Suppressor macrophage (primary cell): ENCODE measurements at regions not wholly inside any gene's neighbourhood (a gene's known extent, or its start where the extent isn't known, plus 50 kb on each side); places are given as distances from the start of the nearest gene placed in this dataset.
"Not testable (repeated sequence)": the region's sequence is repeated elsewhere in the genome, so short reads cannot be mapped to it uniquely, and the experiment has no call there.

ENCODE experiments used
- DNase-seq, 4 experiments: peaks; one replicate each; pipeline ENCODE4 v3.0.0-alpha.2; 2020 to 2022

GRCh38 chr16:6714510-6714909 lies 618.1 kb upstream of the RBFOX1 start:
- no peak for DNase-seq

DNA sequence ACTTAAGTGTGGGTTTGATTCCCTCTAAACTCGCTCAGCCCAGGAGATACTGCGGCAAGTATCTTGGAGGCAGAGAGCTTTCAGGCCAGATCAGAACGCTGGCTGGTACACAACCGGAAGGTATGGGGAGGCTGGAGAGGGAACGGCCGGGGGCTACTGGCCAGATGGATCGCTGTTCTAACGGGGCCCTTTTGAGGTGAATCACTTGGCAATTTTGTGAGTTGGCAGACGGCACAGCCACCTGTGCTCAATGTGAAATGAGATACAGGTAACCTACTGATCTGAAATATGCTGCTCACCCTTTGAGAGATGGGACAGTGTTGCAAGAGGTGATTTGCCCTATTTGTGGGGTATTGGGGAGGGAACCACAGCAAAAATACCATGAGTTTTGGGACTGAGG lies 622.9 kb upstream of the RBFOX1 start:
- DNase-seq = no peak

DNA sequence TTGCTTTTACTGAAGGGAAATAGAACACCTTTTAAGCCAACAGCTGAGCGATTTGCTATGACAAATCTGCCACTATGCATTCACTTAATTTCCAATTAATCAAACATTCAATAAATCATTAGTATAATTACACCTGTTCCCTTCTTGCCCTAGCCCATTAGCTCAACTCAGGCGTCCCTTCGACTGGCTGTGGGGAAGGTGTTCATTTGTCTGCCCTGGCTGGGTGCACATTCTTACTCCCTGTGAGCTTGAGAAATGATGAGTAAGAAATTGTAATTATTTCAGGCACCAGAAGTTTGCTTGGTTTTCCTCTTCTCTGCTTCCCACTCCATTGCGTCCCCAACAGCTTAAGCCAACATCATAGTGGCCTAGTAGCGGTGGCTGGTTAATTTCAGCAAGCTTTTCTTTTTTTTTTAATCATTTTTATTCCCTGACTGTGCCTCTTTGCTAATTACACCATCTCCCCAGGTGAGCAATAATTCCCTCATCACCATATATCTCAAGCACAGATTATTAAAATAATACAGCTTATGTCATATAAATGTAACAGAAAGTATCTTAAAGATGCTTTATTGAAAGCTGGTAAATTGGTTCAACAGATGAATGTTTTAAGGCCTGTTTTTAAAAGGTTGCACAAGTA lies 623.9 kb upstream of the RBFOX1 start:
- DNase-seq = no peak

DNA sequence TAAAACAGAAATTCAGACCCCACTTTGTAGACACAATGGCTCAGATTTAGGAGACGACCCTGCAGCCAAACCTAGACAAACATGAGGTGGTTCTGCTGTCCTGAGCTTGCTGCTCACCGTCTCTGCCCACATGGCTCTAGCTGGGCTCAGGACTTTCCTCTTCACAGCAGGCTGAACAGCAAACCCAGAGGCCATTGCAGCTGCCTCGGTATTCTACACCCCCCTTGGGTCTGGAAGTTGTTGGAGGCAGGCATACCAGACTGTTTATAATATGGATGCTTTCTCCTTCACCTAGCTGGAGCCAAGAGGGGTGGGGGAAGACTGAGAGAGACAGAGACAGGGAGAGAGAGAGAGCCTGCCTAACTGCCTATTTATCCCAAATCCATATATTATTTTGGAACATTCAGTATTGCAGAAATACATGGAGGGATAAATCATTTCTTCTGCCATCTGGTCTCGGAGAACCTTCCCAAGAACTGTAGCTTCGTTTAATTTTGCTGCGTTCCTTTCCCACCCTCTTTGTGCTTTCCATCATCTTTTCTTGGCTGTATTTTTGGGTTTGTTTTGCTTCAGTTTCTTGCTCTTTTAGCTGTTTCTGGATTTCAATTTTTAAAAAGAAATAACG lies 628.2 kb upstream of the RBFOX1 start:
- no peak for DNase-seq

- no peak for DNase-seq
These were observed 631.5 kb upstream of the RBFOX1 start for GRCh38 chr16:6701096-6701495.

GRCh38 chr16:6698548-6698947 lies 634.1 kb upstream of the RBFOX1 start:
- no peak for DNase-seq

DNA sequence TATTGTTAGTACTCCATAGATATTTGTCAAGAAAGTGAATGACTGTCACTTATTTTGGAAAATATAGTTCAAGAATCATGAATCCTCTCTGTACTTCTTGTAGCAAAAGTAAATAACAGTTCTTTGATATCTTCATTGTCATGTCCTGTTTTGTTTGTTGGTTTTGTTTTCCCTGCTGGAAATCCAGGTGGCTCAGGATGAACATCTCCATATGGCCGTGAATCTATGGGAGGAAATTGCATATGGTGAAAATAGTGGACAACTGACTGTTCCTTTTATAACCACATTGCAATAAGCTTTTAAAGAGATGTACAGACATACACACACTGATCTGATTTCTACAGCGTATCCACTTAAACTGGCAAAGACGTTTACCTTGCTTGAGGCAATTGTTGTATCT lies 637.0 kb upstream of the RBFOX1 start:
- DNase-seq = no peak

GRCh38 chr16:6694636-6695035 lies 638.0 kb upstream of the RBFOX1 start:
- no peak for DNase-seq

DNA sequence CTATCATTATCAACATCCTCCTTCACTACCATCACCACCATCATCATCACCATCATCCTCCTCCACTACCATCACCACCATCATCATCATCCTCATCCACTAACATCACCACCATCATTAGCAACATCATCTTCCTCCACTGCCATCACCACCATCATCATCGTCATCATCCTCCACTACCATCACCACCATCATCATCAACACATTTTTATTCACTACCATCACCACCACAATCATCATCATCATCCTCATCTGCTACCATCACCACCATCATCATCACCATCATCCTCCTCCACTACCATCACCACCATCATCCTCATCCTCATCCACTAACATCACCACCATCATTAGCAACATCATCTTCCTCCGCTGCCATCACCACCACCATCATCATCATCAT lies 639.2 kb upstream of the RBFOX1 start:
- not testable (repeated sequence) for DNase-seq

DNA sequence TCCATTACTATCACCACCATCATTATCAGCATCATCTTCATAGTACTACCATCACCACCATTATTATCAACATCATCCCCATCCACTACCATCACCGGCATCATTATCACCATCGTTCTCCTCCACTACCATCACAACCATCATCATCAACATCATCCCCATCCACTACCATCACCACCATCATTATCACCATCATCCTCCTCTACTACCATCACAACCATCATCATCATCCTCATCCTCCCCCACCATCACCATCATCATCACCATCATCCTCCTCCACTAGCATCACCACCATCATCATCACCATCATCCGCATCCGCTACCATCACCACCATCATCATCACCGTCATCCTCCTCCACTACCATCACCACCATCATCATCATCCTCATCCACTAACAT lies 639.8 kb upstream of the RBFOX1 start:
- DNase-seq = no peak

GRCh38 chr16:6690741-6691140 lies 641.9 kb upstream of the RBFOX1 start:
- no peak for DNase-seq

DNA sequence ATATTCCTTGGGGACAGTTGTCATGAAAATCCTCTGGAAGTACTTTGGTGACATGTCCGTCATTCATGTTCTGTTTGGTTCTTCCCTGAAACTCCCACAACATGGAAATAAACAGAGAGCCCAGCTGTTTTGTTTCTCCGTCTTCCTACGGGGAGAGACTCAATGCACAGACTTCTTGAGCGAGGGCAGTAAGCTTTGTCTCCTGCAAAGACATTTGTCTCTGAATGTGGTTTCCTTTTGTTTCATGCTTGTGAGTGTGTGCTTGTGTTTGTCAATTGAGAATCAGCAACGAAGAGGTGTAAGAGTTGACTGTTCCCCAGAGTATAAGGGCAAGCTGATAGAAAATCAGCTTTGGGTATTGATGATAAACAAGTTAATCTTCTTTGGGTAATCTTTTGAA lies 643.0 kb upstream of the RBFOX1 start:
- DNase-seq = no peak

DNA sequence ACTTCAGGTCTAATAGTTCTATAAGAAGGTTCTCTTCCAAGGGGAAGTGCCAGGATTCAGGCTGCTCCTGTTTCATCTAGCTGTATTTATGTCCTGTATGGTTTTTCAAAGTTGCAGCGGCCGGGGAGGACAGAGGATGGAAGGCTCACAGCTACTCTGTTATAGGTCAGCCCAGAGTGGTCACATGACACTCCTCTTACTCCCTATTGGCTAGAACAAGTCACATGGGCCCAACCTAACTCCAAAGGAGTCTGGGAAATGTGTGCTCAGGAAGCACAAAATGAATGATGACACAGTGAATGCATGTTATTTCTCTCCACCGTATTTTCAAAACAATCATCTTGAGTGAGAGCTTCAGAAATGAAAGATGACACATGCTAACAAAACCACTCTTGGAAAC lies 645.1 kb upstream of the RBFOX1 start:
- DNase-seq = no peak

DNA sequence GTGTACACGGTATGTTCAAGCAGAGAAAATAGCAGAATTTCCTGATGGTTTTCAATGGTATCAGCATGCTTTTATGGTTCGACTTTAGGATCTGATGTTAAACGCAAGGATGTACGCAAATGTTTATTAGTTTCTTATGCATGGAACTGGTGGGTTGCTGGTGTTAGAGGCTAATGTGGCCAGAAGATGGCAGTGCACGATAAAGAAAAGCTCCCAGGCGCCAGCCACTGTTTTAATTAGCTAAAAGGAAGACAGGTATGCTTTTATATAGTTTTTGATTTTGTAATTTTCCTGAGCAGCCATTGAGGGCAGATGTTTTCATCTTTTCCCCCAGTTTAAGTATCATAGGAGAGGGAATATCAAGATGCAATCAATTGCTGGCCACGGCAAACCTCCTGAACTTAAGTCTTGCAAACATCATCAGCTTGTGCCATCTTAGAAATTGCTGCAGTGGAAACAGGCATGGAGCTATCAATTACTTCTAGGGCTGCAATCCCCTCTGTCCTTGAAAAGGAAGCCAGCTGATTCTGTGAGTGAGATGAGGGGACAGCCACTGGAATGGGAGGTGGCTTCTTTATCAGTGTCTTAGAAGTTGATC lies 648.5 kb upstream of the RBFOX1 start:
- DNase-seq = peak; percentile 28 to 52 (median 42)

DNA sequence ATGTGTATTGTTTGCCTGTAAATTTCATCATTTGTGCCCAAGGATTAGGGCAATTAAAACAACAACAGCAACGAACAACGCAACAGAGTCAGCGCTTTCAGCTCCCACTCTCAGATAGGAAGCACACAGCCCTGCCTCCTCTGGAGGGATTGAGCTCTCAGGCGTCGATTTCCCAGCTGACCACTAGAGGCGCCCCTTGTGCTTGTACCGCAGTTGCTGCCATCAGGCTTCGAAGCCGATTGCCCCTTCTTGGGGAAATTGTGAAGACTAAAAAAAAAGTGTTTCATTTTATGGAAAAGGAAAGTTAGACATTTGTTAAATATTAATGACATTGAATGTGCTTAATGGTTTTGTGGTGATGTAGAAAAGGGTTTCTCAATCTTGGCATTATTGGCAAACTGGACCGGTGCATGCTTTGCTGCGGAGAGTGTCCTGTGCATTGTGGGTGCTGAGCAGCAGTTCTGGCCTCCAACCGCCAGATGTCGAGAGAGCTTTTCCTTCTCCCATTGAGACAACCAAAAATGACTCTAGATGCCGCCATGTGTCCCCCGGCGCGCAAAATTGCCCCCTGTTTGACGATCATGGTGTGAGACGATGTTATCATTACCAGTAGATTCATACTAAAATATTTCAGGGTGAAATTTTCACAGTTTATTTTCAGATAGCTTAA lies 650.4 kb upstream of the RBFOX1 start:
- DNase-seq = peak; percentile 57 to 78 (median 64)

DNA sequence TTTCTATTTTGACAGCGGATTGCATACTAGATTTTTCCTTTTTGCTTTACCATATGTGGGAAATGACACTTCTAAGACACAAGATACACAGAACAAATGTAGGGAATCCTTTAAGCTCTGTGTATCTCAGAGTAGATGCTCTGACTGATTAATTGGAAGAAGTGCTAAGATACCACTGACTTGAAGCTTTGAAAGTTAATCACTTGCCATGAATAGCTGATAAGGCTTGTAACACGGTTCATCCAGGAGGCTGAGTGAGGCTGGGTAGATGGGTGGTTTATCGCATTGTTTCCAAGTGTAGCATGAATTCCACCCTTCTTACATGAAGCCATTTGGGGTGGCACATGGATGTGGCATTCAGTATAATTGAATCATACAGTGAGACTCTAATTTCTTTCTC lies 654.1 kb upstream of the RBFOX1 start:
- no peak for DNase-seq

- no peak for DNase-seq
These were observed 658.6 kb upstream of the RBFOX1 start for GRCh38 chr16:6674071-6674470.

DNA sequence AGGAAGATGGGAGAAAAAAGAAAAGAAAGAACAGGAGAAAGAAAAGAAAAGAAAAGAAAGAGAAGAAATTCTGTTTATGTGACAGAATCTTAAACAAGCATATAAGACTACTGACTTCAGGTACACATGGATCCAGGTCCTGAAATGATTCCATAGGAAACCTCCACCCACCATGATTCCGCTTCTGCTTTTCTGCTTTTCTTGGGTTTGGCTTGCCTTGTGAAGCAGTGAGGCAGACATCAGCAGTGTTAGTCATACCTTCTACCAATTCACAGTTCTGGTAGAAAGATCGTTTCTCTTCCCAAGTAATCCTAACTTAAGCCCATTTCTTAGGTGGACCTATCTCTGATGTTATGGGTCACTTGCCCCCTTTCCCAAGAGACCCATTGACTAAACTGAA lies 660.1 kb upstream of the RBFOX1 start:
- DNase-seq = no peak

- no peak for DNase-seq
These were observed 665.3 kb upstream of the RBFOX1 start for GRCh38 chr16:6667393-6667792.

- no peak for DNase-seq
These were observed 667.5 kb upstream of the RBFOX1 start for GRCh38 chr16:6665126-6665525.

DNA sequence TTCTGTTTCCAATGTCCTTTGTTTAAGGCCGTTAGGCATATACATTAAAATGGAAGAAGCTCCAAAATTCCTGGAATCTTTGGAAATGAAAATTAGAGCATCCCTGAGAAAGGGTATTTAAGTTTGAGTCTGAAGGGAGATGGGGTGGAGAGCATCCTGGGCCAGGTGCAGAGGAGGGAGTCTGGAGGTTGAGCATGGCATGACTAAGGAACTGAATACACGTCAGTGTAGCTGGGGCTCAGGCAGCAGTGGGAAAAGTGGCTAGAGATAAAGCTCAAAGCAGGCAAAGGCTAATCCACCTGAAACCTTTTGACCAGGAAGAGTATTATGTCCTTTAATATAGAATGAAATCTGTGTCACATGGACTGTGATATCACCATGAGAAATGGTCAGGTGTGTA lies 669.0 kb upstream of the RBFOX1 start:
- DNase-seq = no peak

DNA sequence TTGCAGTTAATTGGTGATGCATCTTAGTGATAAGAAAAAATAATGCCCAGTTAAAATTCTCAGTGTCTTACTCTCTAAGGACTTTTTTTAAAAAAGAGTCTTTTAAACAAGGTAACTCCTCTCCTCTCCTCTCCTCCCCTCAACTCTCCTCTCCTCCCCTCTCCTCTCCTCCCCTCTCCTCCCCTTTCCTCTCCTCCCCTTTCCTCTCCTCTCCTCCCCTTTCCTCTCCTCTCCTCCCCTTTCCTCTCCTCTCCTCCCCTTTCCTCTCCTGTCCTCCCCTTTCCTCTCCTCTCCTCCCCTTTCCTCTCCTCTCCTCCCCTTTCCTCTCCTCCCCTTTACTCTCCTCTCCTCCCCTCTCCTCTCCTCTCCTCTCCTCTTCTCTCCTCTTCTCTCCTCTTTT lies 675.9 kb upstream of the RBFOX1 start:
- no peak for DNase-seq

GRCh38 chr16:6646891-6647290 lies 685.8 kb upstream of the RBFOX1 start:
- no peak for DNase-seq
